ENCODE measurements at regions not wholly inside any gene's neighbourhood (a gene's known extent, or its start where the extent isn't known, plus 50 kb on each side); places are given as distances from the start of the nearest gene placed in this dataset.

DNA sequence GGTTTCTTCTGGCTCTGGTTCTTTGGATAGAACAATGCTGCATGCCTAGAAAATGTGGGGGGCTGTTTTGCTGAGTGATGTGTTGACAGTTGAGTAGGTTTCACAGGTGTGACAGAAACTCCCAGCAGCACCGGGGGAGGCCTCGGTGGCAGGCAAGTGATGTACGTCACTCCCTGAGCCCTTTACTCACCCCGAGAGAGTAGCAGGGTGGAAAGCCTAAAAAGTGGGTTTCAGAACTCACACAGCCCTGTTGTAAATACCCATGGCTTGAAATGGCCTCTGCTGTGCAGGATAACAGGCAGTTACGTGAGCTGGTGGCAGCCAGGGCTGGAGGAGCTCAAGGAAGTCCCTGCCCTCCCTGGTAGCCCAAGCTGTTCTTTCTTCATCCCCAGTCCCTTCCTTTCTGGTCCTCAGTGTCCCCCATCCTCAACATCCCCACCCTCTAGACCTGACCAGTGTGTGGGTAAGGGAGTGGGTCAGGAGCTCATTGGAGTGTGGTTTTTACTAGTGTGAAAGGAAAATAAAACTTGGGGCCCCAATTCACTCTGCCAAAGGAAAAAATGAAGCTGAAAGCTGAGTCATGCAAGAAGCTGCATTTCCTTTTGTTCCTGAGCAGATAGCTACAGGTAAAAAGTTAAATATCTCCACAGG is 258.1 kb downstream of the STK31 start:
- H3K4me1 Mint-ChIP-seq: peaks cover 15% of the 10 kb centered on the region
- no peaks in the 10 kb centered on the region for H3K9me3 Mint-ChIP-seq
- Histone ChIP-seq H3K27ac (ENCODE audit: low read depth, low read length) (peak overlapping the region; percentile 14), H3K4me3 (ENCODE audit: low read length) (no peak overlapping the region), H3K9me3 (ENCODE audit: control insufficient read depth, low read length) (no peaks in the 10 kb centered on the region), H3K27me3 (ENCODE audit: control insufficient read depth, insufficient read depth, low read length, poor library complexity, severe bottlenecking) (no peaks in the 10 kb centered on the region), H3K4me1 (ENCODE audit: control insufficient read depth, insufficient read depth, low read length) (no peaks in the 10 kb centered on the region), H3K36me3 (ENCODE audit: control insufficient read depth, insufficient read depth, low read length) (no peaks in the 10 kb centered on the region), H3K9ac (ENCODE audit: extremely low read depth, low read length, poor library complexity, severe bottlenecking) (no peak overlapping the region)
- peak overlapping the region; percentile 74 for H3K27ac Mint-ChIP-seq
- H3K36me3 Mint-ChIP-seq (ENCODE audit: low read depth): no peaks in the 10 kb centered on the region
- no peak overlapping the region for H3K4me3 Mint-ChIP-seq
- no peaks in the 10 kb centered on the region for H3K27me3 Mint-ChIP-seq (ENCODE audit: insufficient read depth)
- peak; percentile 51 for DNase-seq
- 75 to 91% methylated on average over 4 to 5 of the region's 5 CpGs for WGBS, 2 experiments (ENCODE audit: insufficient coverage in 1 of 2, insufficient read length in 1 of 2)
- TF ChIP-seq, protein P1, sequence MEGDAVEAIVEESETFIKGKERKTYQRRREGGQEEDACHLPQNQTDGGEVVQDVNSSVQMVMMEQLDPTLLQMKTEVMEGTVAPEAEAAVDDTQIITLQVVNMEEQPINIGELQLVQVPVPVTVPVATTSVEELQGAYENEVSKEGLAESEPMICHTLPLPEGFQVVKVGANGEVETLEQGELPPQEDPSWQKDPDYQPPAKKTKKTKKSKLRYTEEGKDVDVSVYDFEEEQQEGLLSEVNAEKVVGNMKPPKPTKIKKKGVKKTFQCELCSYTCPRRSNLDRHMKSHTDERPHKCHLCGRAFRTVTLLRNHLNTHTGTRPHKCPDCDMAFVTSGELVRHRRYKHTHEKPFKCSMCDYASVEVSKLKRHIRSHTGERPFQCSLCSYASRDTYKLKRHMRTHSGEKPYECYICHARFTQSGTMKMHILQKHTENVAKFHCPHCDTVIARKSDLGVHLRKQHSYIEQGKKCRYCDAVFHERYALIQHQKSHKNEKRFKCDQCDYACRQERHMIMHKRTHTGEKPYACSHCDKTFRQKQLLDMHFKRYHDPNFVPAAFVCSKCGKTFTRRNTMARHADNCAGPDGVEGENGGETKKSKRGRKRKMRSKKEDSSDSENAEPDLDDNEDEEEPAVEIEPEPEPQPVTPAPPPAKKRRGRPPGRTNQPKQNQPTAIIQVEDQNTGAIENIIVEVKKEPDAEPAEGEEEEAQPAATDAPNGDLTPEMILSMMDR (conservative IDR thresholded peaks at IDR 0.05): no peak

DNA sequence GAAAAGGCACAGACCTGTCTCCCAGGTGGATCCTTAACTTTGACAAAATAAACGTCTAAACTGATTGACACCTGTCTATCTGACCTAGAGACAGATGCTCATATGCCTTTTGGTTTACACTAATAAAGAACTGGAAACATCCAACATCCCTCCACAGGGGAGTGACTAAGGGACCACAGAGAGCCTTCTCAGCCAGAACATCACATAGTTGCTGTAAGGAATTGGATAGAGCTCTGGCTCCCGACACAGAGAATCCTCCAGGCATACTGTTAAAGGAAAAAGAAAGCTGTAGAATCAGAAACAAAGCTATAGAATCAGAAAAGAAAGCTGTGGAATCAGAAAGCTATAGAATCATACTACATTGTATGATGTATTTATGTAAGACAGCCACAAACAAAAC is 258.8 kb downstream of the STK31 start:
- Histone ChIP-seq H3K9me3 (ENCODE audit: control insufficient read depth, low read length) (no peaks in the 10 kb centered on the region), H3K36me3 (ENCODE audit: control insufficient read depth, insufficient read depth, low read length) (no peaks in the 10 kb centered on the region), H3K4me3 (ENCODE audit: low read length) (no peak overlapping the region), H3K27ac (ENCODE audit: low read depth, low read length) (no peak overlapping the region), H3K9ac (ENCODE audit: extremely low read depth, low read length, poor library complexity, severe bottlenecking) (no peak overlapping the region), H3K27me3 (ENCODE audit: control insufficient read depth, insufficient read depth, low read length, poor library complexity, severe bottlenecking) (no peaks in the 10 kb centered on the region), H3K4me1 (ENCODE audit: control insufficient read depth, insufficient read depth, low read length) (no peaks in the 10 kb centered on the region)
- Mint-ChIP-seq H3K4me1 (peaks cover 15% of the 10 kb centered on the region), H3K4me3 (no peak overlapping the region), H3K27me3 (ENCODE audit: insufficient read depth) (no peaks in the 10 kb centered on the region), H3K9me3 (no peaks in the 10 kb centered on the region), H3K36me3 (ENCODE audit: low read depth) (no peaks in the 10 kb centered on the region), H3K27ac (no peak overlapping the region)
- TF ChIP-seq, protein P1 (conservative IDR thresholded peaks at IDR 0.05): no peak
- DNase-seq: no peak
- 67 to 77% methylated on average over 1 to 2 of the region's 2 CpGs for WGBS, 2 experiments (ENCODE audit: insufficient coverage in 1 of 2, insufficient read length in 1 of 2)

DNA sequence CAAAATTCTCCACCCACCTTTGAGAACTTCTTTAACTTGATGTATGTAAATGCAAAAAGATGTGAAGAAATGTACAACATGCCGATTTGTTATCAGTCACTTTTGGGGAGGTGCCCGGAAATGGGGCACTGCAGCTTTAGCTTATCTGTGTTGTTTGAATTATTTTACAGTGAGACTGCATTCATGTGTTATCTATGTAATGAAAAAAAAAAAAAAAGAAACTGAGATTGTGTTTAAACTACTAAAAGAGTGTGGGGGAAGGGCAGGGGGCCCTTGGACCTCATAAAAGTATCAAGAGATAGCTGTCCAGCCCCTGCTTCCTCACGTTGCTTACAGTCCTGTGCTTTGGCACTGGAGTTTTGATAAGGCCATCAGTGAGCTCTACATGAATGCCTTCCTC is 259.4 kb downstream of the STK31 start:
- H3K27ac Mint-ChIP-seq: no peak overlapping the region
- WGBS, 2 experiments (ENCODE audit: insufficient coverage in 1 of 2, insufficient read length in 1 of 2): 86 to 91% methylated on average over 3 of the region's 3 CpGs

More for the DNA sequence above, 259.4 kb downstream of the STK31 start:
- H3K36me3 ChIP-seq (ENCODE audit: control insufficient read depth, insufficient read depth, low read length): no peaks in the 10 kb centered on the region
- H3K4me3 ChIP-seq (ENCODE audit: low read length): no peak overlapping the region
- TF ChIP-seq, protein P1 (conservative IDR thresholded peaks at IDR 0.05): no peak
- Mint-ChIP-seq H3K4me1 (peaks cover 15% of the 10 kb centered on the region), H3K9me3 (no peaks in the 10 kb centered on the region), H3K36me3 (ENCODE audit: low read depth) (no peaks in the 10 kb centered on the region), H3K4me3 (no peak overlapping the region), H3K27me3 (ENCODE audit: insufficient read depth) (no peaks in the 10 kb centered on the region)
- DNase-seq: no peak
- no peak overlapping the region for H3K27ac ChIP-seq (ENCODE audit: low read depth, low read length)
- no peak overlapping the region for H3K9ac ChIP-seq (ENCODE audit: extremely low read depth, low read length, poor library complexity, severe bottlenecking)
- H3K4me1 ChIP-seq (ENCODE audit: control insufficient read depth, insufficient read depth, low read length): no peaks in the 10 kb centered on the region
- no peaks in the 10 kb centered on the region for H3K9me3 ChIP-seq (ENCODE audit: control insufficient read depth, low read length)
- no peaks in the 10 kb centered on the region for H3K27me3 ChIP-seq (ENCODE audit: control insufficient read depth, insufficient read depth, low read length, poor library complexity, severe bottlenecking)
